Fibroblast of skin of right quadriceps (primary cell): ENCODE measurements at regions not wholly inside any gene's neighbourhood (a gene's known extent, or its start where the extent isn't known, plus 50 kb on each side); places are given as distances from the start of the nearest gene placed in this dataset.
A peak's percentile ranks its signal among the peaks of the same experiment; 100 is the strongest.
"Not testable (repeated sequence)": the region's sequence is repeated elsewhere in the genome, so short reads cannot be mapped to it uniquely, and the experiment has no call there.

Experiments
- DNase-seq: peaks from one replicate; pipeline ENCODE4 v3.0.0-alpha.2; 2013

DNA sequence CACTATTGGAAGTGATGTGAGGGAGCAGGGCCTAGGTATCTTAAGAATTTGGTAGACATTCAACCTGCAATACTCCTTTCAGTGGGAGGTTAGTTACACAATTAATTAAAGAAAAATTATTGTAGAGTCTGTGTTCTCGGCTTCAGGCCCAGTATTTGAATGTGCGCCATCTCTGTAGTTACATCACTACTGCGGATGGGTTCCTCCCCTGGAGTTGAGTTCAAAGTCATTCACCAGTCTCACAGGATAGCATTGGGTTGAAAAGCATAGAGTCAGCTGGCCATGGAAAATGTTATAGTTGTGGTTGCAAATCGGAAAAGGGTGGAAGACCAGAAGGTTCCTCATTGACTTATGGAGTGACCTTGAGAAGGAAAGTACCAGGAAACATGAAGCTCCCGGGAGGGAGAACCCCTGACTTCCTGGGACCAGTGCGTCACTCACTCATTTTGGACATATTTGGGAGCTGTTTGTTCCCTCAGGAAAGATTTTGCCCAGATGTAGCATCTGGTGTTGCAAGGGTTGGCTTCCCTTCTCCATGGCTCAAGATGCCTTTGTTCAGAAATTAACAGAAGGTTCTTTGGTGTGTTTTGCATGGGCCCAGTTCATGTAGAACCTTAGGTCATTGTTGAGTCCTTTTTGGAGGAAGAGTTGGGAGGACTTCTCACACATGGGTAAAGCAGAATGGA is 111.8 kb downstream of the SRGAP2 start:
- not testable (repeated sequence) for DNase-seq

DNA sequence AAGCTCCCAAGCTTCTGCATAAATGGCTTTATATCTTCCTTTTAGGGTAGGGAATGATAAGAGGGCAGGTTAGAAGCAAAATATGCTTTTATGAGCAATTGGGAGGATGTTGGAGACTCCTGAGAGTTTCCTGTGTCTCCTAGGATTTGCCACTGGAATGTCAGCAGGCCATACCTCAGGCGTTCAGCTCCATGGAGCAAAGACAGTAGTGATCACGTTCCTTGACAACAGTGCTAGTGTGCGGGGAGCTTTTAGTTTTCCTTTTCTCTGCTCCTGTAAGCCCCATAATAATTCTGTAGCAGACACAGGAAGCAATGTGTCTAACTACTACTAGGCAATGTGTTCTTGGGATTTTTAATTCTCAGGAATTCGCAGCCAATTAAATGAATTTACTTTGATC is 113.6 kb downstream of the SRGAP2 start:
- not testable (repeated sequence) for DNase-seq

DNA sequence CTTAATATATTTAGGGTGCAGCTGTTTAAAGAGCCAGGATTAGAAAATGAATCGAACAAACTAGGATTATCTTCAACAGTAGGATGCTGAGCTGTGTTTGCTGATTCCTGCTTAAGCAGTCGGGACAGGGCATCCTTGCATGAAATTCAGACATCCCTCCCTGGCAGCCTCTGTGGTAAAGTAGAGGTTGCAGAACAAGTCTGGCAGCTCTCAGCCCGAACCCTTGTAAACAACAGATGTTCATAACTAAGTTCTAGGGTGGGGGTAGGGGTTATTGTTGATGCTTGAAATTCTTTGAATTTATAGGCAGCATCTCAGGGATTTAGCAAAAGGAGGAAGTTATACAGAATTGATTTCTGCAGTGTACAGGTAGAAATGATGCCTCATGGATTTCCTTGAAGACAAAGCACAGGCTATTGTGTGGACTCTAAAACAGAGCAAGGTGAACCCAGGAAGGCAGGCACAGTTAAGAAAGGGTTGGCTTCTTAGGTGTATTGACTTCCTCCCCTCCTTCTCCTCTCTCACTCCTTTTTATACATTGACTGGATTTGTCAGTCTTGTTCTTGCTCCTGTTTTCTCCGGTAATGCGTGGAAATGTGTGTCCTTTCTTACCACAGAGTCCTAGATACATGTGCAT is 114.7 kb downstream of the SRGAP2 start:
- not testable (repeated sequence) for DNase-seq

DNA sequence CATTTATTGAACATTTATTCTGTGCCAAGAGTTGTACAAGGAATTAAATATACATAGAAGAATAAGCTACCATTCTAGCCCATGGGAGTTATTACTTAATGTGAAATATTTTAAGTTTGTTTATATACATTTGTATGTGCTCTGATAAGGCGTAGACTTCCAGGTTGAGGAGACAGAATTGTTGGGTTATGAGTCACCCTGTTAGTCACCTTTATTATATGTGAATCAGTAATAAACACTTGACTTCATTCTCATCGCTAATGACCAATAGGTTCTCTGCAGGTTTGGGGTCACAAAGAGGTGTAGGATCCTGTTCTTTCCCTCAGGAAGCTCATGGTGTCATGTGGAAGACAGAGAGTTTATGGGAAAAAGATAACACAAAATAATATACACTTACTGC is 116.9 kb downstream of the SRGAP2 start:
- DNase-seq, result not testable (repeated sequence)

DNA sequence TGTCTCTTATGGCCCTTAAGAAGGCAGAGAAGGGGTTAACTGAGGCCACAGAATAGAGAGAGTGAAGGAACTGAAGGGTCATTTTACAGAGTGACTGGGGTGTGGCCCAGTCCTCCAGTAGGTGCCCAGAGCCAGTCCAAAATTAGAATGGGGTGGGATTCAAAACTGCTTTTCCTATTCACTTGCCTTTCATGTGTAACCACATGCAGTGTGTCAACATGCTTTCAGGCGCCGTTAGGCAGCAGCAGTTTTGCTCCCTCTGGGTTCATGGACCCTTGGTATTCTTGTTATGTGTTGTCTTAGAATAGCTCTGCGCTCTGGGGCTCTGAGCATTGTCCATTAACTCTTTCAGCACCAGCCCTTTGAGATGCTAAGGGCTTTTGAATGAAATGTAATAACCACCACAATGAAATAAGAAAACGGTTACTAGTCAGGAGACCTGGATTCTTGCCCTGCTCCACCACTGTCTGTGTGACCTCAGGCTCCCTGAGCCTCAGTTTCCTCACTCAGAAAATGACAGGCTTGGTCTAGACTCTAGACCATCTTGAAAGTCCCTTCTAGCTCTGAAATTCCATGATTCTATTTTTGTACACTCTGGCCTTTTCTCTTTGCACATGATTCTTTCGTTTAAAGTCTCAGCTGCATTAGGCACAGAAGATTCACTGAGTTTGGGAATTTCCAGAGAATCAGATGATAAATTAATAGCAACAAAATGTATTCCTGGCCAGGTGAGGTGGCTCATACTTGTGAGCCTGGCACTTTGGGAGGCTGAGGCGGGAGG is 123.0 kb downstream of the SRGAP2 start:
- DNase-seq, result not testable (repeated sequence)

DNA sequence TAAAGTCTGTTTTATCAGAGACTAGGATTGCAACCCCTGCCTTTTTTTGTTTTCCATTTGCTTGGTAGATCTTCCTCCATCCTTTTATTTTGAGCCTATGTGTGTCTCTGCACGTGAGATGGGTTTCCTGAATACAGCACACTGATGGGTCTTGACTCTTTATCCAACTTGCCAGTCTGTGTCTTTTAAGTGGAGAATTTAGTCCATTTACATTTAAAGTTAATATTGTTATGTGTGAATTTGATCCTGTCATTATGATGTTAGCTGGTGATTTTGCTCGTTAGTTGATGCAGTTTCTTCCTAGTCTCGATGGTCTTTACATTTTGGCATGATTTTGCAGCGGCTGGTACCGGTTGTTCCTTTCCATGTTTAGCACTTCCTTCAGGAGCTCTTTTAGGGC is 128.3 kb downstream of the SRGAP2 start:
- not testable (repeated sequence) for DNase-seq

DNA sequence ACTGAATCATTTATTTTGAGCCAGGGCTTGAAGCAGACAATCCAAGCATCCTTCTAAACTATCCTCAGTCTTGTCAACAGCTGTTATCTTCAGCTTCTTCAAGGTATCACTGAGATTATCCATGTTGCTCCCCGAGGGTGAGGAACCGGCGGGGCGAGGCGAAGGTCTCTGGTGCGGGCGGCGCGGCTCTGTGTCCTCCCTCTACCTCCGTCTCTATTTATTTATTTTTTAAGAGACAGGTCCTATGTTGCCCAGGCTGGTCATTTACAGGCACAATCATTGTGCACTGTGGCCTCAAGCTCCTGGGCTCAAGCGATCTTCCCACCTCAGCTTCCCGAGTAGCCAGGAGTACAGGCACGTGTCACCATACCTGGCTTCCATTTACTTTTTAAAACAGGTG is 130.0 kb downstream of the SRGAP2 start:
- not testable (repeated sequence) for DNase-seq

DNA sequence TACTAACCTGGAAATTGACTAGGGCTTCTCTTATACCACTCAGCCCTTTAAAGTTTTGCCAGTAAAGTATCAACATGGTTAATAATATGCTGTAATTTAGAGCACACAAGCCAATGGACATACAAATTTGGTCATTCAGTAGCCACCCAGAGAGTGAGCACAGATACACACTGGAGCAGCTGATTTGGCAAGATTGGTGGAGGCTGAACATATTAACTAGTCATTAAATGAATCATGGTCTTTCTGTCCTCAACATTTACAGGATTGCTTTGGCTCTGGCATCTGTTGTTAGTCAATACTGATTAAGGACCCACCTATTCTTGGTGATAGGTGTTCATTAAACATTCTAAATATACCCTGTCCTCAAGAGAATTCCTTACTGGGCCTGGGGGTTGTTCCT is 130.6 kb downstream of the SRGAP2 start:
- DNase-seq, result not testable (repeated sequence)

DNA sequence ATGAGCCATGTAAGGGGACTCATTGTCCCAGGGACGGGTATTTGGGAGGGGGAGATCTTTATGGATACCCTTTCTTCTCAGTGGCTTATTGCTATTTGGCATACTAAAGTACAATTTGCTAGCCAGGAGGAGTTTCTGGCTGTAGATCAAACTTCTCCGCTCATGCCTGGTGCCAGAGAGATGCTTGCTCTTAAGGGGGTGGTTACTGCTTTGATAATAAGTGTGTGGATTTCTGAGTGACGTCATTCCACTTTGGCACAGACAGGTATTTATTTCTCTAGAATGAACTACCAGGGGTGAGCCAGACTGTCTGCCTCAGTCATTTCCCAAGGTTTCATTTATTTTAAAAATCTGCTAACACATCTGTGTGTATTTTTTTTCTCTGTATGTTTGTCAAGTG is 131.1 kb downstream of the SRGAP2 start:
- DNase-seq, result not testable (repeated sequence)

DNA sequence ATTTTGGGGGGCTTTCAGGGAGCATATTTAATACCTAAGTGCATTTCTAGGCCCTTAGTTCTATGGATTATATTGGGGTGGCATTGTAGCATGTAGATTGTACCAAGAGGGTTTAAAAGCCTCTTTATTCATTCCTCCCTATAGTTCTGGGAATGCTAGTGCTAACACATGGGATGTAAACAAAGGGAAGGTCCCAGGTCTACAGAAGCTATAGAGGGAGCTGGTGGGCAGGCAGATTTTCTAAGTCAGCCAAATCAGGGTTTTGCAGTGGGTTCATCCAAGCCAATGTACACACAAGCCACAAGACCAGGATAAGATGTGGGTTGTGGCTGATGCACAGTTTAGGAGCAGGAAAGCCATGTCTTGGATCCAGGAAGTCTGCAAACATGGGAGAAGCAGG is 131.8 kb downstream of the SRGAP2 start:
- DNase-seq, result not testable (repeated sequence)

DNA sequence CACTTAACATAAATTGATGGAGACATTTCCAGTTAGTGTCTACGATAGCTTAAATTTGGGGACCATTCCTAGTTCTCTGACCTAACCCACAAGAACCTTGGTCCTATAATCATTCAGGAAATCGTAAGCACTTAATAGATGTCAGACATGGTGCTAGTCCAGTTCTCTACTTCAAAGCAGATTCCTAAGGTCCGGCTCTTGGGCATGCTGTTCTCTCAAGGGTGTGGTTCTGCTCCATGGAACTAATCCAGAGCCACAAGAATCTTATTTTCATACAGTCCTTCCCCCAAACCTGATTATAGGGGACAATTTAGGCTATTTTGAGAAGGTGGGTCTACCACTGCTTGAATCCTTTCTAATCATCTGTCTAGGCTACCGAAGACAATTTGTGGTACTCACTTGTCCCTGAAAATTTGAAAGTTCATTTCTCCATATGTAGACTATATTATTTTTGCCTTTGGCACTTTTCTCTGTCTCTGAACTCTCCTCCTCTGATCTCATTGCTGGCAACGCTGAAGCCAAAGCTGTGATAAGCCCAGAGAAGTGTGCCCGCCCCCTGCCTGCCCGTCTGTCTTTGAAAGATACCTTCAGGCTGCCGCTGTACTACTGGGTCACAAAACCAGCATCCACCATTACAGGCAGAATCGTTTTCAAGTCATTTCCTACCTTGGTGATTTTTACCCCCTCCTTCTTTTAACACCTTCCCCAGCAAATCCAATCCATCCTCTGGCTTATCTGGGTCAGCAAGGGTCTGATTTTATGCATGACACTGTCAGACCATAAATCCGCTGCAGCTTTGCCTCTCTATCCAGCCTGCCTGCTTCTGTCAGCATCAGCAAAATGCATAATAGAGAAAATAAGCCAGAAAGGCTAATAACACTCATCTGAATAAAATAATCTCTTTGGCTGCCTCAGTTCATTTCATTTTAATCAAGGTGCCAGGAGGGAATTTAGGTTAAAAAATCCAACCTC is 132.8 kb downstream of the SRGAP2 start:
- not testable (repeated sequence) for DNase-seq

DNA sequence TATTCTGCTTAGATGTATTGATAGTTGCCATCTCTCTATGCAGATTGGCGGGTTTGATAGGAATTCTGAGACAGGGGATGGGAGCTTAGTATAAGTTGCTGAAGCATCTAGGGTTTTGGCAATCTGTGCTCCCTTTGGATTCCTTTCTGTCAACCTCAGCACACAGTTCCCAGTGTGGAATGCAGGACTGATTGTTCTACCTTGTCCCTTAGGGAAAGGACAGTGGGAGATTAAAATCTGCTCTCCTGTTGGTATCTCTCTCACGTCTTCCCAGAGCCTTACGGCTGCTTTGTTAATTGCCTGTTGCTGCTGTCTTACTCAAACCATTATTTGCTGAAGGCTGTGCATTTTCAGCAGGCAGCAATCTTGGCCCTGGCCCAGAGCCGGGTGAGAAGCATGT is 133.3 kb upstream of the IKBKE start:
- peak; percentile 22 for DNase-seq

DNA sequence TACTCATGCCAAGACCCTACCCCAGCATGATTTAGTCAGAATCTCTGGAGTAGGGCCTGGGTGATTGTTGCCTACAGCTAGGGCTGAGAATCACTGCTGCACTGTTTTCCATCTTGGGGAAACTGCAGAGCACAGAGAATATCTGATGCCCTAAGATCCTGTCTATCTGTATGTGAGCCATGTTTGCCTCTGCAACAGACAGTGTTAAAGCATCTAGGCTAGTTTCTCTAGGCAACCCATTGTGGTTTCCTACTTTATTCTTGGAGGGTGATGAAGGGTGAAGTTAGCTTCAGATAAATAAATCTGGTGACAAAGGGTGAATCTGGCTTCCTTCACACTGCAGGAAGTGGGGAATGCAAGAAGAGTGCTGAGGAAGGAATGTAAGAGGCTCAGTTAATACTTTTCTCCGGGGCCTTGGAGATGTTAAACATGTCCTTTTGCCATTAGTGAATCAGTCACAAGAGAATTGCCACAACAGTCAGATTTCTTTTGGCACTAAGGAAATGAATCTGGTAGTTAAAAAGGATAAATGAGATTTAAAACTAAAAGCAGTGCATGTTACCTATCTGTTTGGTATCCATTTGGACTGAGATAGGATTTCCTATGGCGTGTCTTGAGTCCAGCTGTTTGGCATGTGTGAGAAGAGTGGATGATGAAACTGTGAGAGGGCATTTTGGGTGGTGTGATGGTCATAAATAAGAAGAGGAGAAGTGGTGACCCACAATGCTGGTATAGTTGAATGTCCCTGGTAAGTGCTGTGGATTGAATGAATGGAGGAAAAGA is 119.6 kb upstream of the IKBKE start:
- peak; percentile 23 for DNase-seq

DNA sequence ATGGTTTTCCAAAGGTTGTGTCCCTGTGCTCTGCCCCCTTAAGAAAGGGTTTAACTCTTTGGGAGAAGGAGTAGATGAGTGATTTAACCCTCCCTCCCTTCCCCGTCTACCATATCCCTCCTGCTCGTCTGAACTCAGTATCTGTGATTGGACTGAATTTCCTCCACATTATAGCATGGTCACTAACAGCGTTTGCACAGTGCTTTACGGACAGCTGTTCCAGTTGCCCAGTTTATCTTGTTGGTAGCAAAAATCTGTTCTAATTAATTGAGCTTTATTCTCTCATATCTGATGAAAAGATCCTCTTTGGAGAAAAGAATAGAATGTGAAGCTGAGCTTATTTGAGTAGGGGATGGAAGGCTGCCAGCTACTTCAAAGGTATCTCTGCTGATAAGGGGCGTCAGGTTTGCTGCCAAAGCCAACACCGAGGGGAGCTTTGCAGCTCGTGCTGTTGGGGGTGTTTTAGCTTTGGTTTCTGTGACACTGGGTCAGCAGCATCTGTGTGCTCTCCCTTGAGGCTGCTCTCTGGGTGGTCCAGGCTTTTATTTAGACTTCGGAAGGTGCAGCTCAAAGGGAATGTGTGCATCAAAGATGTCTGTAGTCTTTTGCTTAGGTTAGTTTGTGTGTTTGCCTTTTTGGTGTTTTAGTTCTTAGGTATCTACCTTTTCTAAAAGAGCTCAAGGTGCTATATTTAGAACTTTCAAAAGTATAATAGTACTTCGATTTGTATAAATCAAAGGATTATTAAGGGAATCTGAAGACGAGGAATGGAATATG is 118.8 kb upstream of the IKBKE start:
- not testable (repeated sequence) for DNase-seq

DNA sequence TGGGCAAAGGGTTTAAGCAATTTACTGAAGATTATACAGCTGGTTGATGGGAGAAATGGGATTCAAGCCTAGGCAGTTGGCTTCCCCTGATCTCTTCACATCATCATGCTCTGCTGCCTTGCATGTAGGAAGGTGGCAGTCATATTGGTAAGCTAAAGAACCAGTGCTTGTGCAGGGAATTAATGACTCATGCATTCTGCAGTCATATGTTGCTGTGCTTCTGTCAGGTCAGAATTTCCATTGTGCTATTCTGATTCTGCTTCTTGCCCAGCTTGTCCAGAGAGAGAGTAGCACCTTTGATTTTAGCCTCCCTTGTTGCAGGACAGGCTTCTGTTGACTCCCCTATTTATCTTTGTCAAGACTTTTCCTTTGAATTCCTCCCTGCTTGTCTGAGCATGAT is 114.0 kb upstream of the IKBKE start:
- peak; percentile 46 for DNase-seq

DNA sequence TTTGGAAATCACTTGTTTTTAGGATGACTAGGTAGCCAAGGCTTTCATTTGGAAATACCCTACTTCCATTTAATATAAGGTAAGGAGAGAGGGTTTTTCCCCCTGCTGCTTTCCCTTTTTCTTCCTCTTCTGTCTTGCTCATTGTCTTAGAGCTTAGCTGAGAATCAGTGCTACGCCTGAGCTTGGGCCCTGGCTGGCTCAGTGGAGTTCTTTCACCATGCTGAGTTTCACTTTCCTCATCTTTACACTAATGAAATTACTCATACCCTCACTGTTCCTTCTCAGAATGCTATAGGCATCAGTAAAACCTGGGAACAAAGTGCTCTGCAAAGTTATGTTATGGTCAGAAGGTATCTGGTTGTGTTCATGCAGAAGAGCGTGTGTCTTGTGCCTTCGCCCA is 112.3 kb upstream of the IKBKE start:
- DNase-seq, result not testable (repeated sequence)

DNA sequence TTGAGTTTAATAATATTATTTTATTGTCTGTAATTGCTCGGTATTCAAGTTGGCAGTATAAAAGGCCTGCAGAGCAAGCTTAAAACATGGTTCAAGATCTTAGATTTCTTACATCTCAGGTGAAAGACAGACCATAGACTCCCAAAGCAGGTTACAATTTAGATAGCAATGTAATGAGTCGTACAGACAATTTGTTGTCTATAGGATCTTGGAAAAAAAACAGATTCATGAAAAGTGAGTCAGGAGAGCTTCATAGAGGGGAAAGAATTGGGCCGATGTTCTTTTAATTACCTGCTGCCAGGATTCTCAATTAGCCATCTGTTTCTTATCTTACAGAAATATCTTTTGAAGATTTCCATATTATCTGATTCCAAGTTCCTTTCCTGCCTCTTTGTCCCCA is 111.5 kb upstream of the IKBKE start:
- DNase-seq, result not testable (repeated sequence)

DNA sequence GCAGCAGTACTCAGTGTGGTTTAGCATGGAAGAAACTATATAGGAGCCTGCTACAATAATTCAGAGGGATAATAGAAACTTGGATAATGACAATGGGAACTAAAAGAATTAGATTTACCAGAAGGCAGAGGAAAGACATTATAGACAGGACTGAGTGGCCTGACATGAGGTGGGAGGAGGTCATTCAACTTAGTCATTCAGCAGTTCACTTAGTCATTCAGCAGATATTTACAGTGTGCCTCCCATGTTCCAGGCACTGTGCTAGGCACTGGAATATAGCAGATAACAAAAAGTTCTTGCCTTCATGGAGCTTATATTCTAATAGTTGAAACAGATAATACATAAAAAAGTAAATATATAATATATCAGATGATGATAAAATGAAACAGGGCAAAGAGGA is 110.9 kb upstream of the IKBKE start:
- not testable (repeated sequence) for DNase-seq

DNA sequence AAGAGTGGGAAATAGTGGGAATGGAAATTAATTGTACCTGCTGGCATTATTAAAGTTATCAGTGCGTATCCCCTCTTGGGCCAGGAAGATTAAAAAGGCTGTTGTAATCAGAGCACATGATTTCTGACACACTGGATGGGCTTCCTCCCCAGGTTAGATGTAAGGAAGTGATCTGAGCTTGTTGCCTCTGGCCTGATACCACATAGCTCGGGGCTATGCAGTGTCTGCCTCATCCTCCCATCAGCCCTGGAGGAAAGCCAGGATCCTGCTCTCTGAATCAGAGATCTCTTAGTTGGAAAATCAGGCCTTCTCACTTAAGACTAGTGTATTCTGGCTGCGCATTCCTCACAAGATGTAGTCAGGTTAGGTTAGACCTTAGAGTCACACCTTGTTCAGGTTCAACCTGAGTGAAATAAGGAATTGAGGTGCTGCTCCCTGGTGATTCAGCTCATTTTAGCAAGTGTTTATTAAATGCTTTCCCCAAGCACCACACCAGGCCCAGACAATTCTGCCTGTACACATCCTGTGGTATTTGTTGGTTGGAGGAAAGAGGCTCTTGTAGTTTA is 108.2 kb upstream of the IKBKE start:
- not testable (repeated sequence) for DNase-seq

DNA sequence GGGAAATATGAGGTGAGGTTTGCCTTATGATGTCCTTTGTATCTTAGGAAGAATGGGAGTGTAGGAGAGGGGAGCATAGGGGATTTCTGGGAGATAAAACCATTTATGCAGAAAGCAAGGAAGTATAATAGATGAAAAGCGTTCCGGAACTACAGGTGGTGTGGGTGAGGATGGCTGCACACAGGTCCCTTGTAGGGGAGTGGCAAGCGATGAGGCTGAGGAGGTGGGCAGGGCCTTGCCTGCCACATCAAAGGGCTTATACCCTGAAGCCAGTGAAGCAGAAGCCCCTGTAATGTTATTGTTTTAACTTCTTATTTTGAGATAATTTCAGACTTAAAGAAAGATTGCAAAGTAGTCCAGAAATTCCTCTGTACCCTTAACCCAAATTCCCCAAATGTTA is 107.3 kb upstream of the IKBKE start:
- DNase-seq, result not testable (repeated sequence)

DNA sequence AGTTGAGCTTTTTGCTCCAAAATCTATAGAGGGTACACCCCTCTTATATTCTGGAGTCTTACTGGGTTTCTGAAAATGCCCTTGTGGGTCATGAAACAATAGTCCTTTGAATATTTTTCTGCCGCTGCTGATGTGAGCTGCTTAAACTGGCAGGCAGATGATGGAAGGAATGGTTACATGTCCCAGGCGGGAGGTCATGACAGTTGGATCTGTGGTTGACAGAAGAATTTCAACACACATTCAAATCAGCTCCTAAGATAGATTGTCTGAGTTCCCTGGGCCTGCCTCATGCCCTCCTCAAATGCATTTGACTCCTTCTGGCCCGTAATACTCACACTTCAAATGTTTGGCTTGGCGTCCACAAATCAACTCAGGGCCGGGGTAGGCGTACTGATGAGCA is 105.0 kb upstream of the IKBKE start:
- peak; percentile 14 for DNase-seq
